ENCODE measurements at regions not wholly inside any gene's neighbourhood (a gene's known extent, or its start where the extent isn't known, plus 50 kb on each side); places are given as distances from the start of the nearest gene placed in this dataset.

GRCh38 chr12:115137812-115138521 is 454.0 kb upstream of the TBX3 start:
- DNase-seq (ENCODE audit: low read depth in 2 of 2), result no peak

GRCh38 chr12:115135800-115136211 is 451.8 kb upstream of the TBX3 start:
- DNase-seq (ENCODE audit: low read depth in 2 of 2), result no peak

GRCh38 chr12:115134298-115134697 is 450.3 kb upstream of the TBX3 start:
- DNase-seq (ENCODE audit: low read depth in 2 of 2), result no peak

- DNase-seq (ENCODE audit: low read depth in 2 of 2), result no peak
Observed at GRCh38 chr12:115132905-115133304, 448.9 kb upstream of the TBX3 start.

GRCh38 chr12:115132145-115132544 is 448.2 kb upstream of the TBX3 start:
- no peak for DNase-seq (ENCODE audit: low read depth in 2 of 2)

GRCh38 chr12:115129727-115130126 is 445.8 kb upstream of the TBX3 start:
- no peak for DNase-seq (ENCODE audit: low read depth in 2 of 2)

- no peak for DNase-seq (ENCODE audit: low read depth in 2 of 2)
Observed at GRCh38 chr12:115121053-115121452, 437.1 kb upstream of the TBX3 start.

GRCh38 chr12:115118177-115118724 is 434.3 kb upstream of the TBX3 start:
- DNase-seq (ENCODE audit: low read depth in 2 of 2), result no peak

GRCh38 chr12:115114140-115114539 is 430.2 kb upstream of the TBX3 start:
- no peak for DNase-seq (ENCODE audit: low read depth in 2 of 2)

GRCh38 chr12:115109863-115110262 is 425.9 kb upstream of the TBX3 start:
- DNase-seq (ENCODE audit: low read depth in 2 of 2), result no peak

- DNase-seq (ENCODE audit: low read depth in 2 of 2), result no peak
Observed at GRCh38 chr12:115108129-115109100, 424.4 kb upstream of the TBX3 start.

GRCh38 chr12:115103884-115104883 is 420.2 kb upstream of the TBX3 start:
- DNase-seq (ENCODE audit: low read depth in 2 of 2), result no peak

GRCh38 chr12:115102450-115102849 is 418.5 kb upstream of the TBX3 start:
- DNase-seq (ENCODE audit: low read depth in 2 of 2), result no peak

GRCh38 chr12:115101520-115101919 is 417.5 kb upstream of the TBX3 start:
- DNase-seq (ENCODE audit: low read depth in 2 of 2), result no peak

GRCh38 chr12:115097416-115097815 is 413.4 kb upstream of the TBX3 start:
- DNase-seq (ENCODE audit: low read depth in 2 of 2), result no peak

GRCh38 chr12:115096588-115097397 is 412.8 kb upstream of the TBX3 start:
- DNase-seq (ENCODE audit: low read depth in 2 of 2), result no peak

GRCh38 chr12:115095073-115095748 is 411.2 kb upstream of the TBX3 start:
- DNase-seq (ENCODE audit: low read depth in 2 of 2), result no peak

GRCh38 chr12:115094163-115094816 is 410.3 kb upstream of the TBX3 start:
- DNase-seq (ENCODE audit: low read depth in 2 of 2), result no peak

GRCh38 chr12:115093261-115093660 is 409.3 kb upstream of the TBX3 start:
- DNase-seq (ENCODE audit: low read depth in 2 of 2), result no peak
